Activated naive CD8-positive, alpha-beta T cell treated with anti-CD3 and anti-CD28 coated beads, Interleukin-2, amount 50 U/mL, for 24 hours (primary cell): ENCODE measurements at regions not wholly inside any gene's neighbourhood (a gene's known extent, or its start where the extent isn't known, plus 50 kb on each side); places are given as distances from the start of the nearest gene placed in this dataset.
"Not testable (repeated sequence)": the region's sequence is repeated elsewhere in the genome, so short reads cannot be mapped to it uniquely, and the experiment has no call there.

Experiments used
- ATAC-seq: fragments of 150-1000 bp; cut with Tn5 transposase; one replicate; pipeline ENCODE4 v1.10.0; 2021
- DNase-seq: peaks from one replicate; pipeline ENCODE4 v3.0.0; 2021
- H3K27ac Mint-ChIP-seq: one replicate; pipeline ENCODE4 v1.8.0; 2021; ENCODE audit warnings: mild to moderate bottlenecking, mixed read lengths
- H3K27me3 Mint-ChIP-seq: one replicate; pipeline ENCODE4 v1.8.0; 2021; ENCODE audit warnings: mixed read lengths
- H3K36me3 Mint-ChIP-seq: one replicate; pipeline ENCODE4 v1.8.0; 2021; ENCODE audit warnings: low read depth, mixed read lengths
- H3K4me1 Mint-ChIP-seq: one replicate; pipeline ENCODE4 v1.8.0; 2021; ENCODE audit warnings: mixed read lengths
- H3K4me3 Mint-ChIP-seq: one replicate; pipeline ENCODE4 v1.8.0; 2021; ENCODE audit warnings: mild to moderate bottlenecking, moderate library complexity, mixed read lengths
- H3K9me3 Mint-ChIP-seq: one replicate; pipeline ENCODE4 v1.8.0; 2021; ENCODE audit warnings: mixed read lengths

GRCh38 chr1:148219229-148219628 is 67.1 kb upstream of the NBPF11 start:
- H3K4me1 Mint-ChIP-seq, ATAC-seq, H3K9me3 Mint-ChIP-seq, DNase-seq, H3K4me3 Mint-ChIP-seq, H3K36me3 Mint-ChIP-seq, H3K27me3 Mint-ChIP-seq, H3K27ac Mint-ChIP-seq: not testable (repeated sequence)

GRCh38 chr1:148211191-148211590 is 59.1 kb upstream of the NBPF11 start:
- H3K4me3 Mint-ChIP-seq, DNase-seq, ATAC-seq, H3K27ac Mint-ChIP-seq, H3K27me3 Mint-ChIP-seq, H3K4me1 Mint-ChIP-seq, H3K36me3 Mint-ChIP-seq, H3K9me3 Mint-ChIP-seq: not testable (repeated sequence)

- DNase-seq, H3K4me1 Mint-ChIP-seq, H3K27ac Mint-ChIP-seq, H3K4me3 Mint-ChIP-seq, H3K9me3 Mint-ChIP-seq, H3K36me3 Mint-ChIP-seq, ATAC-seq, H3K27me3 Mint-ChIP-seq: not testable (repeated sequence)
These were observed 58.5 kb upstream of the NBPF11 start for GRCh38 chr1:148210624-148211023.

- H3K36me3 Mint-ChIP-seq: not testable (repeated sequence)
These were observed 58.1 kb upstream of the NBPF11 start for GRCh38 chr1:148210166-148210565.

GRCh38 chr1:148202013-148202412 is 49.9 kb upstream of the NBPF11 start:
- not testable (repeated sequence) for H3K27me3 Mint-ChIP-seq, H3K9me3 Mint-ChIP-seq, ATAC-seq, H3K4me1 Mint-ChIP-seq, DNase-seq, H3K36me3 Mint-ChIP-seq, H3K4me3 Mint-ChIP-seq, H3K27ac Mint-ChIP-seq

More at GRCh38 chr1:148210166-148210565, 58.1 kb upstream of the NBPF11 start:
- not testable (repeated sequence) for H3K9me3 Mint-ChIP-seq, H3K27ac Mint-ChIP-seq, H3K4me1 Mint-ChIP-seq, H3K27me3 Mint-ChIP-seq, ATAC-seq, DNase-seq, H3K4me3 Mint-ChIP-seq
